Spinal cord (tissue), 9 donors: ENCODE measurements at regions not wholly inside any gene's neighbourhood (a gene's known extent, or its start where the extent isn't known, plus 50 kb on each side); places are given as distances from the start of the nearest gene placed in this dataset.
A peak's percentile ranks its signal among the peaks of the same experiment; 100 is the strongest.
"Not testable (repeated sequence)": the region's sequence is repeated elsewhere in the genome, so short reads cannot be mapped to it uniquely, and the experiment has no call there.

ENCODE experiments used
- DNase-seq, 6 donors: peaks; one replicate each; pipeline versions ENCODE4 v3.0.0 to v3.0.0-alpha.2; 2013 to 2015; ENCODE audit warnings: low spot score in 6 of 6, low read depth in 4 of 6
- H3K27ac ChIP-seq: one replicate; pipeline ENCODE4 v1.5.1; 2013; ENCODE audit warnings: low read depth, low read length, control low read depth
- H3K27me3 ChIP-seq: one replicate; pipeline ENCODE4 v1.6.1; 2013; ENCODE audit warnings: low read length; ENCODE audit not compliant: control insufficient read depth, insufficient read depth
- H3K36me3 ChIP-seq: one replicate; pipeline ENCODE4 v1.6.1; 2013; ENCODE audit warnings: low read length; ENCODE audit not compliant: control insufficient read depth, insufficient read depth
- H3K4me1 ChIP-seq: one replicate; pipeline ENCODE4 v1.6.1; 2013; ENCODE audit warnings: low read length; ENCODE audit not compliant: control insufficient read depth, insufficient read depth
- H3K4me3 ChIP-seq: one replicate; pipeline ENCODE4 v1.5.1; 2013; ENCODE audit warnings: low read depth, low read length, control low read depth
- H3K9me3 ChIP-seq: one replicate; pipeline ENCODE4 v1.6.1; 2013; ENCODE audit warnings: low read length; ENCODE audit not compliant: control insufficient read depth, insufficient read depth
- WGBS: methylation state at CpG from one replicate; pipeline ENCODE4 v1.1.5; 2013; ENCODE audit warnings: missing lambda C conversion rate; ENCODE audit not compliant: insufficient coverage; 5-methylcytosine and 5-hydroxymethylcytosine counted together
- donor health status: healthy.

GRCh38 chr2:226304308-226304707 lies 495.3 kb downstream of the IRS1 start:
- Histone ChIP-seq H3K27me3 (no peaks in the 10 kb centered on the region), H3K27ac (no peak overlapping the region), H3K36me3 (no peaks in the 10 kb centered on the region), H3K4me1 (no peaks in the 10 kb centered on the region), H3K4me3 (no peak overlapping the region), H3K9me3 (no peaks in the 10 kb centered on the region)
- no peak for DNase-seq
- 80% methylated on average over 1 of the region's 3 CpGs for WGBS

GRCh38 chr2:226303707-226304106 lies 495.9 kb downstream of the IRS1 start:
- H3K36me3 ChIP-seq = no peaks in the 10 kb centered on the region
- H3K27ac ChIP-seq = no peak overlapping the region
- no peaks in the 10 kb centered on the region for H3K27me3 ChIP-seq
- no peaks in the 10 kb centered on the region for H3K4me1 ChIP-seq
- no peak for DNase-seq
- WGBS = no CpG with 5 or more reads among the region's 1 CpG
- H3K9me3 ChIP-seq = no peaks in the 10 kb centered on the region
- no peak overlapping the region for H3K4me3 ChIP-seq

- Histone ChIP-seq H3K36me3 (no peaks in the 10 kb centered on the region), H3K27me3 (no peaks in the 10 kb centered on the region), H3K4me3 (no peak overlapping the region), H3K9me3 (no peaks in the 10 kb centered on the region), H3K4me1 (no peaks in the 10 kb centered on the region), H3K27ac (no peak overlapping the region)
- no CpG with 5 or more reads among the region's 5 CpGs for WGBS
- peak in 1 of 6 donors; percentile 68 for DNase-seq
Measured at GRCh38 chr2:226300196-226300886, 499.3 kb downstream of the IRS1 start.

GRCh38 chr2:226299771-226300170 lies 499.8 kb downstream of the IRS1 start:
- H3K36me3 ChIP-seq = no peaks in the 10 kb centered on the region
- no peak overlapping the region for H3K27ac ChIP-seq
- no peaks in the 10 kb centered on the region for H3K9me3 ChIP-seq
- no peak overlapping the region for H3K4me3 ChIP-seq
- WGBS = no CpG with 5 or more reads among the region's 3 CpGs
- H3K4me1 ChIP-seq = no peaks in the 10 kb centered on the region
- no peak for DNase-seq
- no peaks in the 10 kb centered on the region for H3K27me3 ChIP-seq

GRCh38 chr2:226295681-226296080 lies 503.9 kb downstream of the IRS1 start:
- DNase-seq = peak in 2 of 6 donors; percentile 62 to 94
- 60% methylated on average over 2 of the region's 3 CpGs for WGBS
- H3K36me3 ChIP-seq = no peaks in the 10 kb centered on the region

GRCh38 chr2:226295123-226295522 lies 504.5 kb downstream of the IRS1 start:
- no peak overlapping the region for H3K4me3 ChIP-seq
- H3K9me3 ChIP-seq = no peaks in the 10 kb centered on the region
- H3K36me3 ChIP-seq = no peaks in the 10 kb centered on the region
- no peaks in the 10 kb centered on the region for H3K27me3 ChIP-seq
- peak in 1 of 6 donors; percentile 53 for DNase-seq
- WGBS = 50% methylated on average over 1 of the region's 1 CpG
- no peaks in the 10 kb centered on the region for H3K4me1 ChIP-seq
- H3K27ac ChIP-seq = no peak overlapping the region

More at GRCh38 chr2:226295681-226296080, 503.9 kb downstream of the IRS1 start:
- no peaks in the 10 kb centered on the region for H3K27me3 ChIP-seq
- H3K27ac ChIP-seq = no peak overlapping the region
- no peaks in the 10 kb centered on the region for H3K9me3 ChIP-seq
- no peak overlapping the region for H3K4me3 ChIP-seq
- no peaks in the 10 kb centered on the region for H3K4me1 ChIP-seq

- H3K27ac ChIP-seq, H3K27me3 ChIP-seq, DNase-seq, H3K4me3 ChIP-seq, H3K36me3 ChIP-seq, H3K9me3 ChIP-seq, H3K4me1 ChIP-seq: not testable (repeated sequence)
- no CpG with 5 or more reads among the region's 1 CpG for WGBS
Measured at GRCh38 chr2:226291281-226291680, 508.3 kb downstream of the IRS1 start.

GRCh38 chr2:226286916-226287315 lies 512.7 kb downstream of the IRS1 start:
- no peaks in the 10 kb centered on the region for H3K9me3 ChIP-seq
- WGBS = no CpG with 5 or more reads among the region's 2 CpGs
- no peak overlapping the region for H3K27ac ChIP-seq
- H3K4me1 ChIP-seq = no peaks in the 10 kb centered on the region
- no peaks in the 10 kb centered on the region for H3K27me3 ChIP-seq
- H3K4me3 ChIP-seq = no peak overlapping the region
- H3K36me3 ChIP-seq = no peaks in the 10 kb centered on the region
- DNase-seq = no peak

- no peak for DNase-seq
- H3K4me1 ChIP-seq = no peaks in the 10 kb centered on the region
- WGBS = 50% methylated on average over 1 of the region's 2 CpGs
- H3K27ac ChIP-seq = no peak overlapping the region
- H3K36me3 ChIP-seq = no peaks in the 10 kb centered on the region
- H3K4me3 ChIP-seq = no peak overlapping the region
- H3K27me3 ChIP-seq = no peaks in the 10 kb centered on the region
- H3K9me3 ChIP-seq = no peaks in the 10 kb centered on the region
Measured at GRCh38 chr2:226283796-226284195, 515.8 kb downstream of the IRS1 start.

- Histone ChIP-seq H3K9me3 (no peaks in the 10 kb centered on the region), H3K36me3 (no peaks in the 10 kb centered on the region), H3K4me1 (no peaks in the 10 kb centered on the region), H3K27ac (no peak overlapping the region), H3K4me3 (no peak overlapping the region), H3K27me3 (no peaks in the 10 kb centered on the region)
- WGBS = no CpG with 5 or more reads among the region's 1 CpG
- no peak for DNase-seq
Measured at GRCh38 chr2:226282151-226282550, 517.5 kb downstream of the IRS1 start.
